ENCODE measurements at regions not wholly inside any gene's neighbourhood (a gene's known extent, or its start where the extent isn't known, plus 50 kb on each side); places are given as distances from the start of the nearest gene placed in this dataset.

DNA sequence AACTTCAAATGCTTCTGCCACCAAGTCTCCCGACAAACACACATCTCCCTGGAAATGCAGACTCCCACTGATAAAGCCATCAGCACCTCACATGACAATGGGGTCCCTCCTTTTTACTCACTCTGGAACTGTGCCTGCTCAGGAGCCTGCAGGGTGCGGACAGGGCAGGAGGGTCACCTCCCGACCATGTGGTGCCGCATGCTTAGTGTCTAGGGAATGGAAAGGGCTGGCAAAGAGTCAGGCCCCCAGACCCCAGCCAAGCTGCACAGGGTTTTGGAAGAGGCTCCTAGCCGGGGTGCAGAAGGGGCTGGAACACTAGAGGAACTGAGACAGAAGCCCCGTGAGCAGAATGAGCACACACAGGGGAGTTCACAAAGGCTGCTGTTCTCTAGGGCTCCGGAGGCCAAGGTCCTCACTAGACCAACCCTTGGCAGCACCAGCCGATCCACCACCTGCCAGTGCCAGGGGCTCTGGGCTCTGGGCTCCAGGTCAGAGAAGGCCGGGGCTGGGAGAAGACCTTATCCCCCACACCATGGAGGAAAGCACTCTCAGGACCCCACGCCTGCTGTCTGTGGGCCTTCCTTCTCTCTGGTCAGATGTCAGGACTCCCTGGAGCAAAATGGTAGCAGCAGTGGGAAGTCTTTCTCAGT is 125.1 kb upstream of the FGF3 start:
- Histone ChIP-seq H3K4me1 (peaks cover 15% of the 10 kb centered on the region), H3K4me3 (ENCODE audit: low read depth, low read length) (no peak overlapping the region), H3K36me3 (no peaks in the 10 kb centered on the region), H3K27me3 (no peaks in the 10 kb centered on the region), H3K9me3 (no peaks in the 10 kb centered on the region)
- peak; percentile 4 for DNase-seq
- TF ChIP-seq CTCF (IDR thresholded peaks at IDR 0.05; ENCODE audit: low read depth, low read length) = no peak

GRCh38 chr11:69945157-69945556 is 125.9 kb upstream of the FGF3 start:
- Histone ChIP-seq H3K4me3 (ENCODE audit: low read depth, low read length) (no peak overlapping the region), H3K4me1 (peaks cover 6% of the 10 kb centered on the region), H3K9me3 (no peaks in the 10 kb centered on the region), H3K27me3 (no peaks in the 10 kb centered on the region), H3K36me3 (no peaks in the 10 kb centered on the region)
- TF ChIP-seq CTCF (IDR thresholded peaks at IDR 0.05; ENCODE audit: low read depth, low read length) = no peak
- no peak for DNase-seq

- peaks cover 4% of the 10 kb centered on the region for H3K4me1 ChIP-seq
- DNase-seq = no peak
- no peak overlapping the region for H3K4me3 ChIP-seq (ENCODE audit: low read depth, low read length)
- H3K9me3 ChIP-seq = no peaks in the 10 kb centered on the region
- TF ChIP-seq CTCF (IDR thresholded peaks at IDR 0.05; ENCODE audit: low read depth, low read length) = no peak
- H3K36me3 ChIP-seq = no peaks in the 10 kb centered on the region
- H3K27me3 ChIP-seq = no peaks in the 10 kb centered on the region
Observed at GRCh38 chr11:69947059-69947792, 128.0 kb upstream of the FGF3 start.

DNA sequence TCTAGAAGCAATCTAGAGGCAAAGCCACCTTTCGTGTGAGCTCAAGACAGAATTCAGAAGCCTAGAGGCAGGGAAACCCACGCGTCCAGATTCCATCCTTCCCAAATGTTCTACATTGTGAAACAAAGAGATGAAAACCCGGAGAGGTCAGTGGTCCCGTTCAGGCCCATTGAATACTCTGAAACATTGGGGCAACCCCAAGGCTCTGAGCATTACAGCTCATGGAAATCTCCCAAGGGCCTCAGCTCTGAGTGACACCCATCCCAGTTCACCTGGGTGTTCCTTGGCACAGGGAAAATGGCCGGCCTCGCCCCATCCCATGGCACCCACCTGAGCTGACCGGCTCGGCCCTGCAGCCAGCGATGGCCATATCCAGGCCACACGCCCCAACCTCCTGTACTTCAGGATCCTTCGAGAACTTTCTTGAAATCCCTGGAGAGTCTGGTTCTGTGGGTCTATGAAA is 128.6 kb upstream of the FGF3 start:
- no peak for TF ChIP-seq CTCF (IDR thresholded peaks at IDR 0.05; ENCODE audit: low read depth, low read length)
- no peak for DNase-seq
- Histone ChIP-seq H3K4me3 (ENCODE audit: low read depth, low read length) (no peak overlapping the region), H3K27me3 (no peaks in the 10 kb centered on the region), H3K9me3 (no peaks in the 10 kb centered on the region), H3K36me3 (no peaks in the 10 kb centered on the region), H3K4me1 (peaks cover 4% of the 10 kb centered on the region)

- TF ChIP-seq CTCF (IDR thresholded peaks at IDR 0.05; ENCODE audit: low read depth, low read length) = peak; percentile 21
- H3K9me3 ChIP-seq = no peaks in the 10 kb centered on the region
- H3K4me1 ChIP-seq = peaks cover 4% of the 10 kb centered on the region
- no peak overlapping the region for H3K4me3 ChIP-seq (ENCODE audit: low read depth, low read length)
- peak; percentile 46 for DNase-seq
- H3K27me3 ChIP-seq = no peaks in the 10 kb centered on the region
- no peaks in the 10 kb centered on the region for H3K36me3 ChIP-seq
Observed at GRCh38 chr11:69948256-69949141, 129.3 kb upstream of the FGF3 start.
